ENCODE measurements at regions not wholly inside any gene's neighbourhood (a gene's known extent, or its start where the extent isn't known, plus 50 kb on each side); places are given as distances from the start of the nearest gene placed in this dataset.

DNA sequence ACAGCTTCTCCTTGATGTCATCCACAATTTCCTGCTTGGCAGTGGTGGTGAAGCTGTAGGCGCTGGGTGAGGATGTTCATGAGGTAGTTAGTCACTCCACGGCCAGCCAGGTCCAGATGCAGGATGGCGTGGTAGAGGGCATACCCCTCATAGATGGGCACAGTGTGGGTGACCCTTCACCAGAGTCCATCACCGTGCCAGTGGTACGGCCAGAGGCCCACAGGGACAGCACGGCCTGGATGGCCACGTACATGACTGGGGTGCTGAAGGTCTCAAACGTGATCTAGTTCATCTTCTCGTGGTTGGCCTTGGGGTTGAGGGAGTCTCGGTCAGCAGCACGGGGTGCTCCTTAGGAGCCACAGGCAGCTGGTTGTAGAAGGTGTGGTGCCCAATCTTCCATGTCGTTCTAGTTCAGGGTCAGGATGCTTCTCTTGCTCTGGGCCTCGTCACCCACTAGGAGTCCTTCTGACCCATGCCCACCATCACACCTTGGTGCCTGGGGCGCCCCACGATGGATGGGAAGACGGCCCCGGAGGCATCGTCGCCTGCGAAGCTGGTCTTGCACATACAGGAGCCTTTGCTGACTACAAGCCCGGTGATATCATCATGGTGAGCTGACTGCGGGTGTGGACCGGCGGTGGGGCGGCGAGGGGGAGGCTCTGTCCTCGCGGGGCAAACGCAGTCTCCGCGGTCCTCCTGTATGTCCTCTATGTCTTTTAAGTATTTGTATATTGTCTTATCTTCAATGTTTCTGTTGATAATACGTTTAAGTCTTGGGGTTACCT is 1119.0 kb downstream of the NAALADL2 start:
- Histone ChIP-seq H3K79me2 (no peaks in the 10 kb centered on the region), H3K9ac (no peak overlapping the region), H3K27ac (no peak overlapping the region), H2AFZ (no peak overlapping the region), H3K27me3 (ENCODE audit: control insufficient read depth, insufficient read depth, low read length) (no peaks in the 10 kb centered on the region), H3K4me2 (ENCODE audit: low read length) (no peak overlapping the region), H3K9me3 (ENCODE audit: control insufficient read depth, low read length) (no peaks in the 10 kb centered on the region), H3K36me3 (ENCODE audit: control insufficient read depth, insufficient read depth, low read length) (no peaks in the 10 kb centered on the region), H3K4me1 (no peaks in the 10 kb centered on the region), H3K4me3 (ENCODE audit: low read depth, low read length) (no peak overlapping the region)
- TF ChIP-seq, protein P1, sequence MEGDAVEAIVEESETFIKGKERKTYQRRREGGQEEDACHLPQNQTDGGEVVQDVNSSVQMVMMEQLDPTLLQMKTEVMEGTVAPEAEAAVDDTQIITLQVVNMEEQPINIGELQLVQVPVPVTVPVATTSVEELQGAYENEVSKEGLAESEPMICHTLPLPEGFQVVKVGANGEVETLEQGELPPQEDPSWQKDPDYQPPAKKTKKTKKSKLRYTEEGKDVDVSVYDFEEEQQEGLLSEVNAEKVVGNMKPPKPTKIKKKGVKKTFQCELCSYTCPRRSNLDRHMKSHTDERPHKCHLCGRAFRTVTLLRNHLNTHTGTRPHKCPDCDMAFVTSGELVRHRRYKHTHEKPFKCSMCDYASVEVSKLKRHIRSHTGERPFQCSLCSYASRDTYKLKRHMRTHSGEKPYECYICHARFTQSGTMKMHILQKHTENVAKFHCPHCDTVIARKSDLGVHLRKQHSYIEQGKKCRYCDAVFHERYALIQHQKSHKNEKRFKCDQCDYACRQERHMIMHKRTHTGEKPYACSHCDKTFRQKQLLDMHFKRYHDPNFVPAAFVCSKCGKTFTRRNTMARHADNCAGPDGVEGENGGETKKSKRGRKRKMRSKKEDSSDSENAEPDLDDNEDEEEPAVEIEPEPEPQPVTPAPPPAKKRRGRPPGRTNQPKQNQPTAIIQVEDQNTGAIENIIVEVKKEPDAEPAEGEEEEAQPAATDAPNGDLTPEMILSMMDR (IDR thresholded peaks at IDR 0.05) = no peak

DNA sequence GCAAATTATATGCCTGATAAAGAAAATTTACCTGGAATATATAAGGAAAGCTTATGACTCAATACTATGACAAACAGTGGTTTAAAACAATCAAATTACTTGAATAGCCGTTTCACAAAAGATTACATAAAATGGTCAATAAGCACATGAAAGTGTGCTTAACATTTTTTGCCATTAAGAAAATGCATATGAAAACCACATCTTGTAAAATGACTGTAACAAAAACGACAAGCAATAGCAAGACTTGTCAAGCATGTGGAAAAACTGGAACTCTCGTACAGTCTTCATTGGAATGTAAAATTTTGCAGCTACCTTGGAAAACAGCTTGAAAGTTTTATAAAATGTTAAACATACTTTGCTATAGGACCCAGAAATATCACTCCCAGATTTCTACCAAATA is 1110.3 kb downstream of the NAALADL2 start:
- TF ChIP-seq, protein P1 (IDR thresholded peaks at IDR 0.05) = no peak

DNA sequence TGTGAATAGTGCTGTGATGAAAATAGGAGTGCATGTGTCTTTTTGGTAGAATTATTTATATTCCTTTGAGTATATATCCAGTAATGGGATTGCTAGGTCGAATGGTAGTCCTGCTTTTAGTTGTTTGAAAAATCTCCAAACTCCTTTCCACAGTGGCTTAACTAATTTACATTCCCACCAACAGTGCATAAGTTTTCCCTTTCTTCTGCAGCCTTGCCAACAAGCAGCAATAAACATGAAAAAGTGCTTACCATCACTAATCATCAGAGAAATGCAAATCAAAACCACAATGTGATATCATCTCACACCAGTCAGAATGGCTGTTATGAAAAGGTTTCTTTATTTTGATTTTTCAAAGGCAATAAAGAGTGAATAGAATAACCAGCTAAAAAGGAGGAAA is 1105.9 kb downstream of the NAALADL2 start:
- no peaks in the 10 kb centered on the region for H3K4me1 ChIP-seq
- no peaks in the 10 kb centered on the region for H3K9me3 ChIP-seq (ENCODE audit: control insufficient read depth, low read length)
- H3K36me3 ChIP-seq (ENCODE audit: control insufficient read depth, insufficient read depth, low read length) = no peaks in the 10 kb centered on the region
- no peak overlapping the region for H2AFZ ChIP-seq
- H3K27me3 ChIP-seq (ENCODE audit: control insufficient read depth, insufficient read depth, low read length) = no peaks in the 10 kb centered on the region
- TF ChIP-seq, protein P1 (IDR thresholded peaks at IDR 0.05) = no peak
- H3K27ac ChIP-seq = no peak overlapping the region
- no peak overlapping the region for H3K4me2 ChIP-seq (ENCODE audit: low read length)
- no peaks in the 10 kb centered on the region for H3K79me2 ChIP-seq
- no peak overlapping the region for H3K9ac ChIP-seq
- H3K4me3 ChIP-seq (ENCODE audit: low read depth, low read length) = no peak overlapping the region

More for the DNA sequence above, 1110.3 kb downstream of the NAALADL2 start:
- Histone ChIP-seq H3K27me3 (ENCODE audit: control insufficient read depth, insufficient read depth, low read length) (no peaks in the 10 kb centered on the region), H3K4me3 (ENCODE audit: low read depth, low read length) (no peak overlapping the region), H3K79me2 (no peaks in the 10 kb centered on the region), H3K36me3 (ENCODE audit: control insufficient read depth, insufficient read depth, low read length) (no peaks in the 10 kb centered on the region), H3K9me3 (ENCODE audit: control insufficient read depth, low read length) (no peaks in the 10 kb centered on the region), H3K4me1 (no peaks in the 10 kb centered on the region), H3K9ac (no peak overlapping the region), H3K27ac (no peak overlapping the region), H2AFZ (no peak overlapping the region), H3K4me2 (ENCODE audit: low read length) (no peak overlapping the region)

DNA sequence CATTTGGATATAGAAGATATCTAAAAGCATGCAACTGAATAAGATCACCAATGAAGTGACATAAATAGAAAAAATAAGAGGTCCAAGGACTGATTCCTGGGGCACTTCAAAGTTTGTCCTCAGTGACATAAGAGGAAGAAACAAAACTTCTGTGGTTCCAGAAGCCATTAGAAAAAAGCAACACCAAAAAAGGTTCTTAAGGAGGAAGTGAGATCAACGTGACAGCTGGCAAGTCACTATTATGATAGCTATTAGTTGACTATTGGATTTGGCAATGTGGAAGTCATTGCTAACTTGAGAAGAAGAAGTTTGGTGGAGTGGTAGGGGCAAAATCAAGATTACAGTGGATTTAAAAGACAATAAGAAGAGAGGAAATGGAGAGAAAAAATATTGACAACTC is 1098.3 kb downstream of the NAALADL2 start:
- Histone ChIP-seq H3K9ac (no peak overlapping the region), H2AFZ (no peak overlapping the region), H3K4me3 (ENCODE audit: low read depth, low read length) (no peak overlapping the region), H3K27me3 (ENCODE audit: control insufficient read depth, insufficient read depth, low read length) (no peaks in the 10 kb centered on the region), H3K4me1 (no peaks in the 10 kb centered on the region), H3K36me3 (ENCODE audit: control insufficient read depth, insufficient read depth, low read length) (no peaks in the 10 kb centered on the region), H3K9me3 (ENCODE audit: control insufficient read depth, low read length) (no peaks in the 10 kb centered on the region), H3K4me2 (ENCODE audit: low read length) (no peak overlapping the region), H3K79me2 (no peaks in the 10 kb centered on the region), H3K27ac (no peak overlapping the region)
- TF ChIP-seq, protein P1 (IDR thresholded peaks at IDR 0.05) = no peak

DNA sequence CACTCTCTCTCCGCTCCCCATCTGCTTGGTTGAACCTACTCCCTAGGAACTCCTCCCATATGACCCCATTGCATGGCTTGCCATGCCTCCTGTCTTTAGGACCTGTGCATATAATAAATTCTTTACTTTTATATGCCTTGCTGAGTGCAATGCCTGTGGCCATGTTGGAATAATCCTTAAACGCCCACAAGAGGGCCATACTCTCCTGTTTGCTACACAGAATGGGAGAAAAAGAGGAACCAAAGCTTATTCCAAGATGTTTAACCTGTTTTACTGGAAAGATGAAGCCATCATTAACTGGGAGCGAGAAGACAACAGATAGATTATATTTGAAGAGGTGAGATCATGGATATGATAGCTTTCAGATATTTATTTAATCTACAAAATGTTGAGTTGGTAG is 1097.8 kb downstream of the NAALADL2 start:
- H2AFZ ChIP-seq = no peak overlapping the region
- H3K4me1 ChIP-seq = no peaks in the 10 kb centered on the region
- no peak overlapping the region for H3K27ac ChIP-seq
- H3K9me3 ChIP-seq (ENCODE audit: control insufficient read depth, low read length) = no peaks in the 10 kb centered on the region
- no peaks in the 10 kb centered on the region for H3K27me3 ChIP-seq (ENCODE audit: control insufficient read depth, insufficient read depth, low read length)
- no peak overlapping the region for H3K4me2 ChIP-seq (ENCODE audit: low read length)
- TF ChIP-seq, protein P1 (IDR thresholded peaks at IDR 0.05) = no peak
- no peaks in the 10 kb centered on the region for H3K79me2 ChIP-seq
- no peaks in the 10 kb centered on the region for H3K36me3 ChIP-seq (ENCODE audit: control insufficient read depth, insufficient read depth, low read length)
- H3K9ac ChIP-seq = no peak overlapping the region
- H3K4me3 ChIP-seq (ENCODE audit: low read depth, low read length) = no peak overlapping the region

All from parathyroid adenoma (tissue), 2 donors.